ENCODE measurements at regions not wholly inside any gene's neighbourhood (a gene's known extent, or its start where the extent isn't known, plus 50 kb on each side); places are given as distances from the start of the nearest gene placed in this dataset.
A peak's percentile ranks its signal among the peaks of the same experiment; 100 is the strongest.

- ChIA-PET POLR2A (ENCODE audit: low non-redundant PET) (no interaction called here), CTCF (interaction anchor here (0.6 kb wide), 1 partner anchor 234 kb away, joined by 3 read pairs; no protein-coding TSS in a partner anchor)
- H3K27ac ChIP-seq, result peak overlapping the region; percentile 65
- DNase-seq (ENCODE audit: low spot score), result no peak
- no peak for TF ChIP-seq CTCF (conservative IDR thresholded peaks at IDR 0.05; ENCODE audit: low read depth)
These were observed 150.4 kb downstream of the PTH2R start for GRCh38 chr2:208556983-208557484.

GRCh38 chr2:208565690-208566416, 159.3 kb downstream of the PTH2R start:
- POLR2A ChIA-PET (ENCODE audit: low non-redundant PET), result no interaction called here
- no peak for DNase-seq (ENCODE audit: low spot score)
- no peak for TF ChIP-seq CTCF (conservative IDR thresholded peaks at IDR 0.05; ENCODE audit: low read depth)

GRCh38 chr2:208568203-208568602, 161.6 kb downstream of the PTH2R start:
- DNase-seq (ENCODE audit: low spot score), result no peak
- no peak overlapping the region for H3K27ac ChIP-seq
- ChIA-PET CTCF (interaction anchor here (0.7 kb wide), 1 partner anchor 173 kb away, joined by 4 read pairs; no protein-coding TSS in a partner anchor), POLR2A (ENCODE audit: low non-redundant PET) (no interaction called here)
- TF ChIP-seq CTCF (conservative IDR thresholded peaks at IDR 0.05; ENCODE audit: low read depth), result no peak

More at GRCh38 chr2:208565690-208566416, 159.3 kb downstream of the PTH2R start:
- H3K27ac ChIP-seq, result no peak overlapping the region
- CTCF ChIA-PET, result no interaction called here

- no peak for DNase-seq (ENCODE audit: low spot score)
- no peak for TF ChIP-seq CTCF (conservative IDR thresholded peaks at IDR 0.05; ENCODE audit: low read depth)
- no peak overlapping the region for H3K27ac ChIP-seq
- POLR2A ChIA-PET (ENCODE audit: low non-redundant PET), result no interaction called here
- CTCF ChIA-PET, result no interaction called here
These were observed 163.5 kb downstream of the PTH2R start for GRCh38 chr2:208570066-208570465.

- ChIA-PET CTCF (interaction anchor here (0.6 kb wide), 1 partner anchor 109 kb away, joined by 3 read pairs; no protein-coding TSS in a partner anchor), POLR2A (ENCODE audit: low non-redundant PET) (no interaction called here)
- no peak for TF ChIP-seq CTCF (conservative IDR thresholded peaks at IDR 0.05; ENCODE audit: low read depth)
- DNase-seq (ENCODE audit: low spot score), result no peak
- H3K27ac ChIP-seq, result no peak overlapping the region
These were observed 164.5 kb downstream of the PTH2R start for GRCh38 chr2:208570851-208571763.

GRCh38 chr2:208571764-208572131, 165.2 kb downstream of the PTH2R start:
- H3K27ac ChIP-seq, result no peak overlapping the region
- CTCF ChIA-PET, result interaction anchor here (0.6 kb wide), 1 partner anchor 110 kb away, joined by 3 read pairs; no protein-coding TSS in a partner anchor
- no peak for TF ChIP-seq CTCF (conservative IDR thresholded peaks at IDR 0.05; ENCODE audit: low read depth)
- no peak for DNase-seq (ENCODE audit: low spot score)
- POLR2A ChIA-PET (ENCODE audit: low non-redundant PET), result no interaction called here
